NCI-H69 (cell line): ENCODE measurements at regions not wholly inside any gene's neighbourhood (a gene's known extent, or its start where the extent isn't known, plus 50 kb on each side); places are given as distances from the start of the nearest gene placed in this dataset.
A peak's percentile ranks its signal among the peaks of the same experiment; 100 is the strongest.

Experiments
- DNase-seq: peaks from one replicate; lab custom pipeline; 2025; lab: John Stamatoyannopoulos, UW

GRCh38 chr15:61530769-61531168, 301.7 kb upstream of the RORA start:
- DNase-seq: peak; percentile 26

DNA sequence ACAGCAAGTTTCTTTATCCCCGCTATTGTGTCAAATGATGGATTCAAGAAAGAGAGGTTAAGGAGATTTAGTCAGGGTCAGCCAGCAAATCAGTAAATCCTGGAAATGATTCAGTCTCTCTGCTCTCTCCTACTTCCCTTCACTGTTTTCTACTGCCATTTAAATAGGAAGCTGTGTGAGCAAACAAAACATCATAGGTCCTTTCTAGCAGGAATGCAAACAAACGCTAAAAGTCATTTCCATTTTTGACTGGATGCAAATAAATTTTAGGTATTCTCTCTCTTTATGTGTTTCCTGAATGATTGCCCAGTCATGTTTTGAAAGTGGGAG, 299.4 kb upstream of the RORA start:
- DNase-seq: no peak

- peak; percentile 6 for DNase-seq
These were observed 298.9 kb upstream of the RORA start for GRCh38 chr15:61527836-61528580.

DNA sequence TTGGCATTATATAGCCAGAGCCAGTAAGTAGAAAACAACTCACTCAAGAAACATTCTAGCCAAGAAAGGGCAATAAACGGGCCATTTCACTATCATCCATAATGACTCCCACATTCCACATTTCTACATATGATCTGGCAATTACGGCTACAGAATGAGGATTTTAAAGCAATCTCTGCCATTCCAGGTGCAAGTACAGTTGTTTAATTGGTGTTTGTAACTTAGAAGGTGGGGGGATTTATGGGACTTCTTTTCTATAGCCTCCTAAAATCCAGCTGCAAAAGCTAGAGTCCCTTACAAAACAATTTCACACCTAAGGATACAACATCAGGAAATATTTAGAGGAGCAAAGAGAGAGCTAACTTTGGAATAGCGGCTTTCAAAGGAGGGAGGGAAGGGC, 295.4 kb upstream of the RORA start:
- DNase-seq: no peak

DNA sequence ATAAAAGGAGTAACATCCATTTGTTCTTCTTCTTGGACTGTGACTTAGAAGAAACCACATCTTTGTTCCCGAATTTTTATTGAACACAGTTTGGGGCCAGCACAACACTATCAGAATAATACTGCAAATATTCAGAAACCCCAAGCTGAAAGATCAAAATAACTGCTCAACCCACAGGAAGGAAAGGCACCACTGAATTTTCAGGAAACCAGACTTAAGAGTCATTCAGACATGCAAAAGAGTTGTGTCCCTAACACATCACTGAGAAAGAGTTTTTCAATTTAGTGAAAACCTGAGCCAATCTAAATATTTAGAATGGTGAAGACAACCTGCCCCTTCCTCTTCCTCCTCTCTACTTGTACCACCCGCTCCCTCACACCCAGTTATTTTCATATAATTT, 295.0 kb upstream of the RORA start:
- DNase-seq: no peak

- no peak for DNase-seq
These were observed 293.3 kb upstream of the RORA start for GRCh38 chr15:61522411-61522810.

DNA sequence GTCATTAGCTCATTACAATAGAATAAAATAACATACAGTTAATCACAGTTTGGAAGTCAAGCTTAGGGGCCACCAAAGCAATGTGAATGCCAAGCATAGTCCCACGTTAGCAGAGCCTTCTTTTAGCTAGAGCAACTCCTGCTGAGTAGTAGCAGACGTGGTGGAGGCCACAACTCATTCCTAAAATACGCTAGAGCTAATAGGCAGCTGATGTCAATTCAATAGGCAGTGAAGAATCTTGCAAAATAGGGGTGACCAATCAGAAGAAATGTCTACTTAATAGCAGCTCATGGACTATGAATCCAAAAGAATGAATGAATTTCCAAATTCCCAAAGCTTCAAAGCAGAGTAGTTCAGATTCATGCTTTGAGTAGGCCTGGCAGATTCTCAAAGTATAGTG, 292.9 kb upstream of the RORA start:
- DNase-seq: no peak

- no peak for DNase-seq
These were observed 290.2 kb upstream of the RORA start for GRCh38 chr15:61519296-61519695.

DNA sequence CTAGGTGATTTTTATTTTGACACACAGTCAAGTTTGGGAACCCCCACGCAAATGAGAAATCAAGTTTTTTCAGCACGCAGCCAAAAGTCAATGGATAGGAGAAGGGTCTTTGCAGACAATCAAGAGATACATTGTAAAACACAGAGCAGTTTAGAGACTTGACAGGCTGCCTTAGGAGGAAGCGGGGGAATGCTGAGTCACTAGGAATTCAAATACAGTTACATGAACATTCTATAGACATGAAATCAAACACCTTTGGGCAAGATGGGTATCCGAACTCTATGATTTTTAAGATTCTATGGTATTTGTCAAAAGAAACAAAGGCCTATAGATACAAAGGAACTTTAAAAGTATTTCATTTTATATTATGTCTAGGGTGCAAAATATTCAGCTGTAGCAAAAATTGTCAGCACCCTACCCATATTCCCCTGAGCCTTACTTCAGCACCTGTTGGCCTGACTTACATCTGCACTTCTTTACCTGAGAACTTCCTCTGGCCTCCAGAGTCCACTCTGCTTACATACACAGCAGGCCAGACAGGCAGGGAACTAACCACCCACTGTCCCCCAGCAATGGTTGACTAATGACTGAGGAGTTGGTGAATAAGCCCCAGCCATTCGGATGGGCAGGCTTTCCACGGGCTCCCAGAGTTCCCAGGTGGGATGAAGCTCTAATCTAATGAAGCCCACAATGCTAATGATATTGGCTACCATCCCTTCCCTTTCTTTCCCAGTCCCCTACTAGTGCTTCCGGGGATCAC, 289.3 kb upstream of the RORA start:
- DNase-seq: no peak

- DNase-seq: no peak
These were observed 288.7 kb upstream of the RORA start for GRCh38 chr15:61517776-61518175.

DNA sequence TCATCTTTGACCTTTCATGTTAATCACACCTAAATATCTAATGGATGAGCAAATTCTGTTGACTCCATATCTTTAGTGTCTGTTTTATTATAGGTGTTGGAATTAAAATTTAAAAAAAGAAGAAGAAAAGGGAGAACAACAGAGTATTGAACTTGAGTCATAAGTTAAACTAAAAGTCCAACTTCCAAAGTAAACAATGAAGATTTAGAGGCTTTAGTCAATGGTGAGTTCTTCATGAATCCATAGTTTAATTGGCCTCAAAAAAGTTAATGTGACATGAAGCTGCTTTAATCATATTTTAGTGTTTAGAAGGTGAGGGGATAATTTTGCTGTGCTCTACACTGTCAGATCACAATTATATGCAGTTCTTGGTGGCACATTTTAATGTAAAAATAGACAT, 288.2 kb upstream of the RORA start:
- no peak for DNase-seq

DNA sequence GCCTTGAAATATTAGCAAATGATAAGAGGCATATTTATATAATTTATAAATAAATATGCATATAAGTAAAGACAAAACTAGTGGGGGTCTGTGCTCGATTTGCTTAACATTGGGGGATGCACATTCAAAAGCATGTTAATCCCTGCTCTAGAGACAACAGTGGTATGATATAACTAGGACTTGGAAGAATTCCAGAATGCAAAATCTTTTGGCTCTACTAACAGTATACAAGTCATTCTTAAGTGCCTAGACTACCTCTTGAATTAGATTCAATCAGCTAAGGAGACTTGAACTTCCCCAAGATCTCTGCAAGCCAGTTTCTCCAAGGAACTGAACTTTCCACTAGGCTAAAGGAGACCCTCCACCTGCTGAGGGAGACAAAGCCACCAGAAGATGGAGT, 282.7 kb upstream of the RORA start:
- no peak for DNase-seq

GRCh38 chr15:61511089-61511488, 282.0 kb upstream of the RORA start:
- DNase-seq: no peak

DNA sequence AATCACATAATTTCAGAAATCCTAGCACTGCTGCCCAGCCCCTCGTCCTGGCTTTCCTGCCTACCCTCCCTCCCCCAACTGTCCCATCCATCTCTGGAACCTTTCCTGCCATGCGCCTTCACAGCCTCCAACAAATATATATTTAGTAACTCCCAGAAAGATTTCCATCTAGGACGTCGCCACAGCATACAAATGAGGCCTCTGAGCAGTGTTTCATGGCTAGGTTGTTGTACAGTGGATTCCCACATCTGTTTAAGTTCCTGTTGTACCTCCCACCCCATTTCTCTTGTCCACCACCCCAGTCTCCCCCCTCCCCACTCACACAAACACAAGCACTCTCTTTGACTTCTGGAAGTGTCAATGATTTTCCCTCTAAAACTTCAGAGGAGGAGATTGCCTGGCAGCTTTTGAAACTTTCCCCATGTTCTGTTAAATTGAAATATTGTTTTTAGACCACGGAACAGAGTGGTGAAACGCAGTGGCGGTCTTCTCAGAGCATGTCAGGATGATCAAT, 280.3 kb upstream of the RORA start:
- no peak for DNase-seq

- no peak for DNase-seq
These were observed 274.4 kb upstream of the RORA start for GRCh38 chr15:61503383-61503969.

- DNase-seq: no peak
These were observed 272.8 kb upstream of the RORA start for GRCh38 chr15:61501815-61502389.

DNA sequence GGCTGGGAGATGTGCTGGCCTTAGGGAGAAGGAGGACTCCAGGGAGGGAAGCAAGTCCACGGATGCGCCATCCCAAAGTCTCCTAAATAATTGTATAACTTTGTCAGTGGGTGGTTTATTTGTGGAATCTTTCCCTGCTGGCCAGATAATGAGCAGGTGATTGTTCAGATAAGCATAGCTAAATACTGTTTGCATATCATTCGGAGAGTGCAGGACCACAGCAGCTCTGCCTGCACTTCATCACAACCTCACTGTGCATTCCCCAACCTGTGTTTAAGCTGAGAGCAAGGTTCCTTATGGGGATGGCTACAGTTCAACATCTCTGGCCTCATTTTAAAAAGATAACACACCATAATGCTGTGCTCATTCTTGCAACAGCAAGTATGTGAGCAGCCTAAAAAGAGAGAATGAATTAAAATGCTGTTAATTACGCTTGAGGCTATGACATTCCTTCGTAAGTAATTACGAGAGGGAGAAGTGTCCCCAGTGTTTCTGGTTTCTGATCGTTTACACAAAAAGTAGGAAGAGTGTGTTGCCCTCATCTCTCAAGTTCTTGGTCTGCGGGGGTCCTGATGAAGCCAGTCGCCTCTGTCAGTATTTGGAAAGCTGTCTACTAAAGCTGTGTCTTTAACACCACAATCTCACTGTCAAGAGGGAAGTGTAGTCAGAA, 272.0 kb upstream of the RORA start:
- peak; percentile 4 for DNase-seq

- no peak for DNase-seq
These were observed 271.4 kb upstream of the RORA start for GRCh38 chr15:61500523-61500922.

GRCh38 chr15:61499376-61499775, 270.3 kb upstream of the RORA start:
- DNase-seq: no peak

DNA sequence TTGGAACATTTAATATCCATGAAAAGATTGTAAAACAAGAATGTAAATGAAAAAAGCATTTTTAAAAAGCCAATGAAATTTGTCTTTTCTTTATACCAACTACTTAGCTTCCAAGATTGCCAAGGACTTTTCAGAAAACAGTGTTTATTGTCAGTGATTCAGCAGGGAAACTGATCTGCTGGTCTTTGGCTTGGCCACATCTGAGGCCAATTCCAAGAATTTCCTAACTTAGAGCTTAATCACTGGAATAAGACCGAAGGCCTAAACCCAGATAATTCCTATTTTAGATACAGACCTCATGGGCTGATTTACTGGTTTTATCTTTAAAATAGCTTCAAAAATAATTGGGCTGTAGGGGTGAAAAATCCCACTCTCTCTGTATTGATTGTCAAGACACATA, 260.5 kb upstream of the RORA start:
- no peak for DNase-seq

- no peak for DNase-seq
These were observed 254.5 kb upstream of the RORA start for GRCh38 chr15:61483599-61483998.

GRCh38 chr15:61481886-61482285, 252.8 kb upstream of the RORA start:
- no peak for DNase-seq
